HEK293 (cell line): ENCODE measurements at regions not wholly inside any gene's neighbourhood (a gene's known extent, or its start where the extent isn't known, plus 50 kb on each side); places are given as distances from the start of the nearest gene placed in this dataset.
A peak's percentile ranks its signal among the peaks of the same experiment; 100 is the strongest.

Experiments used
- CTCF ChIP-seq: fragments of 450-650 bp; formaldehyde crosslinking; IDR thresholded peaks from 2 replicates; pipeline ENCODE4 v1.5.1; 2016; ENCODE audit warnings: missing biosample characterization, missing genetic modification characterization
- MZF1 ChIP-seq: fragments of 450-650 bp; formaldehyde crosslinking; IDR thresholded peaks from 2 replicates; pipeline ENCODE4 v1.5.1; 2017; ENCODE audit warnings: missing biosample characterization, missing genetic modification characterization, borderline replicate concordance
- TCF7L2 ChIP-seq: IDR thresholded peaks from 2 replicates; pipeline ENCODE4 v1.6.1; 2011; ENCODE audit warnings: low read depth, mild to moderate bottlenecking, inconsistent platforms, low read length, moderate library complexity, borderline replicate concordance
- ZNF292 ChIP-seq: fragments of 450-650 bp; formaldehyde crosslinking; IDR thresholded peaks from 2 replicates; pipeline ENCODE4 v1.5.1; 2016; ENCODE audit warnings: low read depth, missing biosample characterization, missing genetic modification characterization, borderline replicate concordance
- ZNF513 ChIP-seq: fragments of 450-650 bp; IDR thresholded peaks from 2 replicates; pipeline ENCODE4 v1.5.1; 2018; ENCODE audit warnings: missing biosample characterization, missing genetic modification characterization
- ZNF623 ChIP-seq: fragments of 450-650 bp; formaldehyde crosslinking; IDR thresholded peaks from 2 replicates; pipeline ENCODE4 v1.5.1; 2016; ENCODE audit warnings: missing biosample characterization, missing genetic modification characterization
- ZNF768 ChIP-seq: fragments of 450-650 bp; formaldehyde crosslinking; IDR thresholded peaks from 2 replicates; pipeline ENCODE4 v1.5.1; 2018; ENCODE audit warnings: missing biosample characterization, mild to moderate bottlenecking, missing genetic modification characterization
- ZSCAN18 ChIP-seq: fragments of 450-650 bp; formaldehyde crosslinking; IDR thresholded peaks from 2 replicates; pipeline ENCODE4 v1.5.1; 2016; ENCODE audit warnings: missing biosample characterization, missing genetic modification characterization

GRCh38 chr12:65593239-65593701 is 231.0 kb upstream of the HMGA2 start:
- no peak for TF ChIP-seq CTCF (tag by site-specific recombination)
- TF ChIP-seq ZNF292 (tag by site-specific recombination) = no peak
- TF ChIP-seq ZNF768 = no peak
- no peak for TF ChIP-seq TCF7L2
- no peak for TF ChIP-seq ZNF513 (tag by site-specific recombination)
- TF ChIP-seq ZSCAN18 (tag by site-specific recombination) = no peak
- no peak for TF ChIP-seq ZNF623 (tag by site-specific recombination)
- peak; percentile 83 for TF ChIP-seq MZF1 (tag by site-specific recombination)
